ENCODE measurements at regions not wholly inside any gene's neighbourhood (a gene's known extent, or its start where the extent isn't known, plus 50 kb on each side); places are given as distances from the start of the nearest gene placed in this dataset.

- Histone ChIP-seq H3K4me3 (no peak overlapping the region), H3K36me3 (no peaks in the 10 kb centered on the region), H3K9me3 (no peaks in the 10 kb centered on the region), H3K27ac (no peak overlapping the region), H3K27me3 (no peaks in the 10 kb centered on the region), H3K4me1 (no peaks in the 10 kb centered on the region)
- no peak for TF ChIP-seq CTCF (IDR thresholded peaks at IDR 0.05)
- TF ChIP-seq POLR2A (IDR thresholded peaks at IDR 0.05), result no peak
- TF ChIP-seq POLR2AphosphoS5 (IDR thresholded peaks at IDR 0.05; ENCODE audit: insufficient read depth in 1 of 2, low read depth in 1 of 2), result no peak
- intact Hi-C loops (cut with DNase I), result no loop called here
- no peak for DNase-seq (ENCODE audit: extremely low spot score in 2 of 2)
Measured at GRCh38 chr12:43009846-43010240, 420.3 kb upstream of the PRICKLE1 start.

DNA sequence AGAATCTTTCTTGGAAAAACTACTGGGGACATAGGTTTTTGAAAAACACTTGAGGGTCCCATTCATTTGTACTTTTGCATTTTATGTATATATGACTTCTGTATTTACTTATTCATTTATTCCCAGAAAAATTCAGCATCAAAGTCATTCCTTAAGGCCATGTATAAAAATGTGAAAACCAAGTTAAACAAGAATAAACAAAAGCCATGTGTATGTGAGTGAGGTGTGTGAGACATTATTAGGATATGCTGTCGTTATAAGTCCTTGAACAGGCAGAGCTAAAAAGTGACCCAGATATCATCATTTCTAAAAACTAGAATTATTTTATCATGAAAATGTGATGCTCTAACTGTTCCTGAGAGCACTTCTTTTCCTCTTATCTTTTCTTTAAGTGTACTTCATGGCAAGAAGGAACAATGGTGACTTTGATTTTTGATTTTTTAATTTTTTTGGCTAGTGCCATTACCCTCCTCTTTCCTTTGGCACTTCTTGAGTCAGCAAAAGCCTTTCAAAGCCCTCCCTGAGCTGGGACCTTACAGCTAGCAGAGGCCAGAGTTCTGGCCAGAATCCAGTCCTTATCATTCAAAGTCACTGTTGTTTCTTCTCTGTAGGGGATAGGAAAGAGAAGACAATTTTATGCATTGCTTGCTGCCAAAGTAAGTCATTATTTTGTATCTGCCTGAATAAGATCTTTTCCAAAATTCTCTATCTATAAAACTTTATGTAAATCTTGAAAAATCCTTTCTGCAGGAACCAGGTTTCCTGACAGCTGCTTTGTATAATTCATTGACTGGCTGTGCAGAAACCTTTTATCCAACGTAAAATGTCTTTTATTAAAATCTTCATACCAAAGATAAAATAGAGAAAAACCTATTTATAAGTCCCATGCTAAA, 419.7 kb upstream of the PRICKLE1 start:
- no peaks in the 10 kb centered on the region for H3K4me1 ChIP-seq
- H3K27me3 ChIP-seq, result no peaks in the 10 kb centered on the region
- no peak overlapping the region for H3K4me3 ChIP-seq
- DNase-seq (ENCODE audit: extremely low spot score in 2 of 2), result no peak
- no peak overlapping the region for H3K27ac ChIP-seq
- no peaks in the 10 kb centered on the region for H3K36me3 ChIP-seq
- intact Hi-C loops (cut with DNase I), result no loop called here
- no peak for TF ChIP-seq POLR2AphosphoS5 (IDR thresholded peaks at IDR 0.05; ENCODE audit: insufficient read depth in 1 of 2, low read depth in 1 of 2)
- no peak for TF ChIP-seq CTCF (IDR thresholded peaks at IDR 0.05)
- no peak for TF ChIP-seq POLR2A (IDR thresholded peaks at IDR 0.05)
- H3K9me3 ChIP-seq, result no peaks in the 10 kb centered on the region

DNA sequence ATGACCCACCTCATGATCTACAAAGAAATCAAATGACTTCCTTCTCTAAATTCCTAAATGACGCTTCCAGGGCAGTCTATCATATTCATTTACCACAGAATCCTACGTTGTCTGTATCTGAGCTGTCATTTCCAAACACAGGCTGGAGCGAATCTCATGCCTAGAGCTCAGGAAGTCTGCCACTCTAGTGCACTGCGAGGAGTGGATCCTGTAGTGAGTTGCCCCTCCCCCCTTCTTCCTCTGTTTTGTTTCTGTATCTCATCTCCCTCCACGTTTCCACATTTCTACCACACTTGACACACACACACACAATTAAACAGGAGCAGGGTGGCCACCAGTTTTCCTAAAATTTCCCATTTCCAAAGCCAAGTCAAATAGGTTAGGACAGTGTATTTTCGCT, 415.4 kb upstream of the PRICKLE1 start:
- no peaks in the 10 kb centered on the region for H3K27me3 ChIP-seq
- no peak for DNase-seq (ENCODE audit: extremely low spot score in 2 of 2)
- intact Hi-C loops (cut with DNase I), result no loop called here

DNA sequence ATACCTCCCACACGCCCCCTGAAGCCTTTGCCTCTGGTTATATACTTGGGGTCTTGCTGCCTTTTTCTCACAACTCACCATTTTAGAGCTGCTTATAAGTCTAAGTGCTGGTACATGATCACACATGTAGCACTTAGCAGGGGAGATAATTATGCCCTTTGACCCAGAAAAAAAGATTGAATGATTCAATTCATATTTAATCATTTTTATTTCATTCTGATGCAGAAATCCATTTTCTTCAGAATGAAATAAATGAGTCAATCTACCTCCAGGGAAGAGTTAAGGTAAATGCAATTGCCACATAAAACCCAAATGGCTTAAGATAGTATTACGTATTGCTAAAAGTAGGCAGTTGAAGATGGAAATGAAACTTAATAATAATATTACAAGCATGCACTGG, 414.6 kb upstream of the PRICKLE1 start:
- Histone ChIP-seq H3K4me1 (no peaks in the 10 kb centered on the region), H3K27me3 (no peaks in the 10 kb centered on the region), H3K9me3 (no peaks in the 10 kb centered on the region), H3K4me3 (no peak overlapping the region), H3K36me3 (no peaks in the 10 kb centered on the region), H3K27ac (no peak overlapping the region)
- no peak for DNase-seq (ENCODE audit: extremely low spot score in 2 of 2)
- intact Hi-C loops (cut with DNase I), result no loop called here
- TF ChIP-seq CTCF (IDR thresholded peaks at IDR 0.05) (no peak), POLR2A (IDR thresholded peaks at IDR 0.05) (no peak), POLR2AphosphoS5 (IDR thresholded peaks at IDR 0.05; ENCODE audit: insufficient read depth in 1 of 2, low read depth in 1 of 2) (no peak)

More for the DNA sequence above, 415.4 kb upstream of the PRICKLE1 start:
- Histone ChIP-seq H3K9me3 (no peaks in the 10 kb centered on the region), H3K4me1 (no peaks in the 10 kb centered on the region), H3K4me3 (no peak overlapping the region), H3K36me3 (no peaks in the 10 kb centered on the region), H3K27ac (no peak overlapping the region)
- no peak for TF ChIP-seq POLR2AphosphoS5 (IDR thresholded peaks at IDR 0.05; ENCODE audit: insufficient read depth in 1 of 2, low read depth in 1 of 2)
- no peak for TF ChIP-seq POLR2A (IDR thresholded peaks at IDR 0.05)
- TF ChIP-seq CTCF (IDR thresholded peaks at IDR 0.05), result no peak

DNA sequence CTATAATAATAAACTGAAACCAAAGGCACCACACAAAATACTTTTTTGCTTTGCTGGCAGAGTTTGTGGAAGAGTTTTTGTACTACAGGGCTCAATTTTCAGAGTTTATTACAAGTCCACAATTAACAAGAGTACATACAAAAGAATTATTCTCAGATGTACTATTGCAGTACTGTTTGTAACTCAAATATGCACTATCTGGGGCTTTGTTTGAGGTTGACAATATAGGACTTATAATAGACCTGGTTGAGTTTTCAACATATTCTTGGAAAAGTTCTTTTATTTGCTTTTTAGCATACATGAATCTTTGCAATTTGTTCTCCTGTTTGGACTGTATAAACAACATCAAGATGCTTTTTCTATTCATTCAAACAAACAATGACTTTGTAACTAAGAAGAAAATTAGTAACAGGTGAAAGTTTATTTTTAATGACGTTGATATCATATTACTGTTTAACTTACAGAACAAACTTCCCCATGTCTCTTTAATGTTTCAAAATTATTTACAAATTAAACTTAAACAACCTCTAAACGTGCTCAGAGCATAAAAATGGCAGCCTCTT, 407.4 kb upstream of the PRICKLE1 start:
- H3K36me3 ChIP-seq, result no peaks in the 10 kb centered on the region
- no peak for TF ChIP-seq POLR2AphosphoS5 (IDR thresholded peaks at IDR 0.05; ENCODE audit: insufficient read depth in 1 of 2, low read depth in 1 of 2)
- no peak for TF ChIP-seq CTCF (IDR thresholded peaks at IDR 0.05)
- no peak for TF ChIP-seq POLR2A (IDR thresholded peaks at IDR 0.05)
- no peak for DNase-seq (ENCODE audit: extremely low spot score in 2 of 2)
- H3K4me1 ChIP-seq, result no peaks in the 10 kb centered on the region
- no peak overlapping the region for H3K27ac ChIP-seq
- intact Hi-C loops (cut with DNase I), result no loop called here
- H3K9me3 ChIP-seq, result no peaks in the 10 kb centered on the region
- no peak overlapping the region for H3K4me3 ChIP-seq
- H3K27me3 ChIP-seq, result no peaks in the 10 kb centered on the region

Measured in vagina (tissue), 2 donors.